Amniotic epithelial cell (primary cell): ENCODE measurements at regions not wholly inside any gene's neighbourhood (a gene's known extent, or its start where the extent isn't known, plus 50 kb on each side); places are given as distances from the start of the nearest gene placed in this dataset.
A peak's percentile ranks its signal among the peaks of the same experiment; 100 is the strongest.

Source experiments
- DNase-seq: peaks from one replicate; pipeline ENCODE4 v3.0.0-alpha.2; 2010; ENCODE audit warnings: low read depth

GRCh38 chr3:187954873-187955586, 198.9 kb upstream of the LPP start:
- peak; percentile 95 for DNase-seq

GRCh38 chr3:187955587-187955952, 198.4 kb upstream of the LPP start:
- no peak for DNase-seq

GRCh38 chr3:187957165-187957581, 196.8 kb upstream of the LPP start:
- no peak for DNase-seq

GRCh38 chr3:187957582-187957981, 196.4 kb upstream of the LPP start:
- no peak for DNase-seq

GRCh38 chr3:187958432-187959003, 195.4 kb upstream of the LPP start:
- no peak for DNase-seq

- DNase-seq = no peak
Observed at GRCh38 chr3:187960820-187961219, 193.1 kb upstream of the LPP start.

GRCh38 chr3:187961366-187961765, 192.6 kb upstream of the LPP start:
- DNase-seq = peak; percentile 71

GRCh38 chr3:187963003-187963676, 190.8 kb upstream of the LPP start:
- DNase-seq = peak; percentile 39

- peak; percentile 77 for DNase-seq
Observed at GRCh38 chr3:187963677-187964385, 190.1 kb upstream of the LPP start.

GRCh38 chr3:187964760-187965159, 189.2 kb upstream of the LPP start:
- peak; percentile 57 for DNase-seq

- no peak for DNase-seq
Observed at GRCh38 chr3:187966096-187966495, 187.9 kb upstream of the LPP start.

- DNase-seq = no peak
Observed at GRCh38 chr3:187966636-187967406, 187.1 kb upstream of the LPP start.

GRCh38 chr3:187967993-187968392, 186.0 kb upstream of the LPP start:
- peak; percentile 81 for DNase-seq

GRCh38 chr3:187968883-187969580, 184.9 kb upstream of the LPP start:
- peak; percentile 80 for DNase-seq

- no peak for DNase-seq
Observed at GRCh38 chr3:187969581-187969950, 184.4 kb upstream of the LPP start.

- no peak for DNase-seq
Observed at GRCh38 chr3:187970106-187970505, 183.9 kb upstream of the LPP start.

GRCh38 chr3:187971629-187972028, 182.3 kb upstream of the LPP start:
- no peak for DNase-seq

- DNase-seq = no peak
Observed at GRCh38 chr3:187972454-187972853, 181.5 kb upstream of the LPP start.

GRCh38 chr3:187973977-187974870, 179.7 kb upstream of the LPP start:
- DNase-seq = no peak

- no peak for DNase-seq
Observed at GRCh38 chr3:187974871-187975271, 179.1 kb upstream of the LPP start.
